ENCODE measurements at regions not wholly inside any gene's neighbourhood (a gene's known extent, or its start where the extent isn't known, plus 50 kb on each side); places are given as distances from the start of the nearest gene placed in this dataset.
"Not testable (repeated sequence)": the region's sequence is repeated elsewhere in the genome, so short reads cannot be mapped to it uniquely, and the experiment has no call there.

DNA sequence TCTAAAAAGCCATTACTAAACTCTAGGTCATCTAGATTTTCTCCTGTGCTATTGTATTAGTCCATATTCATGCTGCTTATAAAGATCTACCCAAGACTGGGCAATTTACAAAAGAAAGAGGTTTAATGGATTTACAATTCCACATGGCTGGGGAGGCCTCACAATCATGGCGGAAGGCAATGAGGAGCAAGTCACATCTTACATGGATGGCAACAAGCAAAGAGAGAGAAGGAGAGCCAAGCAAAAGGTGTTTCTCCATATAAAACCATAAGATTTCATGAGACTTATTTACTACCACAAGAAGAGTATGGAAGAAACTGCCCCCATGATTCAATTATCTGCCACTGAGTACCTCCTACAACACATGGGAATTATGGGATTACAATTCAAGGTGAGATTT lies 69.6 kb upstream of the CCDC6 start:
- ATAC-seq; H3K36me3 ChIP-seq; DNase-seq; H3K27ac ChIP-seq; H3K4me3 ChIP-seq; H3K27me3 ChIP-seq; intact Hi-C loops (cut with DNase I): not testable (repeated sequence)
- H3K4me1 ChIP-seq: peaks cover 0 to 11% (median 0%) of the 10 kb centered on the region in 12 donors
- H3K9me3 ChIP-seq: peaks cover 0 to 26% (median 11%) of the 10 kb centered on the region in 12 donors
- WGBS, 4 donors: 96 to 100% (median 97%) methylated on average over 1 of the region's 1 CpG

DNA sequence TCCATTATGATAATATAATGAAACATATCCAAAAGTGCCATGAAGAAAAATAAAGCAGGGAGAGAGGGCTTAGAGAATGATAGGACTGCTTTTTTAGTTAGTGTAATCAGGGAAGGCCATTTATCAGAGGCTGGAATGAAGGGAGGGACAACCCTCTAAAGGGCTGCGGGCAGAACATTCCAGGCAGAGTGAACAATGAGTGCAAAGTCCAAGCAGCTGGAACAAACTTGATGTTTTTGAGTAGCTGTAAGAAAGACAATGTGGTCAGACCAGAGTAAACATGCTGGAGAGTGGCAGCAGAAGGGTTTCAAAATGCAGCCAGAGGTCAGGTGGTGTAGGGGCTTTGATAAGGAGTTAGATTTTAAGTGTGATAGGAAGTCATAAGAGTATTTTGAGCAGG lies 65.6 kb upstream of the CCDC6 start:
- intact Hi-C loops (cut with DNase I): no loop called here
- Histone ChIP-seq H3K9me3 (peaks cover 0 to 10% (median 2%) of the 10 kb centered on the region in 12 donors), H3K27ac (peak overlapping the region in 10 of 12 donors; percentile 2 to 66 (median 24)), H3K36me3 (no peaks in the 10 kb centered on the region), H3K27me3 (no peaks in the 10 kb centered on the region), H3K4me3 (no peak overlapping the region), H3K4me1 (peaks cover 0 to 13% (median 0%) of the 10 kb centered on the region in 12 donors)
- TF ChIP-seq POLR2A (IDR thresholded peaks at IDR 0.05): no peak
- TF ChIP-seq, protein P1, sequence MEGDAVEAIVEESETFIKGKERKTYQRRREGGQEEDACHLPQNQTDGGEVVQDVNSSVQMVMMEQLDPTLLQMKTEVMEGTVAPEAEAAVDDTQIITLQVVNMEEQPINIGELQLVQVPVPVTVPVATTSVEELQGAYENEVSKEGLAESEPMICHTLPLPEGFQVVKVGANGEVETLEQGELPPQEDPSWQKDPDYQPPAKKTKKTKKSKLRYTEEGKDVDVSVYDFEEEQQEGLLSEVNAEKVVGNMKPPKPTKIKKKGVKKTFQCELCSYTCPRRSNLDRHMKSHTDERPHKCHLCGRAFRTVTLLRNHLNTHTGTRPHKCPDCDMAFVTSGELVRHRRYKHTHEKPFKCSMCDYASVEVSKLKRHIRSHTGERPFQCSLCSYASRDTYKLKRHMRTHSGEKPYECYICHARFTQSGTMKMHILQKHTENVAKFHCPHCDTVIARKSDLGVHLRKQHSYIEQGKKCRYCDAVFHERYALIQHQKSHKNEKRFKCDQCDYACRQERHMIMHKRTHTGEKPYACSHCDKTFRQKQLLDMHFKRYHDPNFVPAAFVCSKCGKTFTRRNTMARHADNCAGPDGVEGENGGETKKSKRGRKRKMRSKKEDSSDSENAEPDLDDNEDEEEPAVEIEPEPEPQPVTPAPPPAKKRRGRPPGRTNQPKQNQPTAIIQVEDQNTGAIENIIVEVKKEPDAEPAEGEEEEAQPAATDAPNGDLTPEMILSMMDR (IDR thresholded peaks at IDR 0.05): no peak
- DNase-seq: no peak
- WGBS, 4 donors: 2 to 12% (median 9%) methylated on average over 1 of the region's 1 CpG
- peak; percentile 74 to 91 (median 82) for ATAC-seq

DNA sequence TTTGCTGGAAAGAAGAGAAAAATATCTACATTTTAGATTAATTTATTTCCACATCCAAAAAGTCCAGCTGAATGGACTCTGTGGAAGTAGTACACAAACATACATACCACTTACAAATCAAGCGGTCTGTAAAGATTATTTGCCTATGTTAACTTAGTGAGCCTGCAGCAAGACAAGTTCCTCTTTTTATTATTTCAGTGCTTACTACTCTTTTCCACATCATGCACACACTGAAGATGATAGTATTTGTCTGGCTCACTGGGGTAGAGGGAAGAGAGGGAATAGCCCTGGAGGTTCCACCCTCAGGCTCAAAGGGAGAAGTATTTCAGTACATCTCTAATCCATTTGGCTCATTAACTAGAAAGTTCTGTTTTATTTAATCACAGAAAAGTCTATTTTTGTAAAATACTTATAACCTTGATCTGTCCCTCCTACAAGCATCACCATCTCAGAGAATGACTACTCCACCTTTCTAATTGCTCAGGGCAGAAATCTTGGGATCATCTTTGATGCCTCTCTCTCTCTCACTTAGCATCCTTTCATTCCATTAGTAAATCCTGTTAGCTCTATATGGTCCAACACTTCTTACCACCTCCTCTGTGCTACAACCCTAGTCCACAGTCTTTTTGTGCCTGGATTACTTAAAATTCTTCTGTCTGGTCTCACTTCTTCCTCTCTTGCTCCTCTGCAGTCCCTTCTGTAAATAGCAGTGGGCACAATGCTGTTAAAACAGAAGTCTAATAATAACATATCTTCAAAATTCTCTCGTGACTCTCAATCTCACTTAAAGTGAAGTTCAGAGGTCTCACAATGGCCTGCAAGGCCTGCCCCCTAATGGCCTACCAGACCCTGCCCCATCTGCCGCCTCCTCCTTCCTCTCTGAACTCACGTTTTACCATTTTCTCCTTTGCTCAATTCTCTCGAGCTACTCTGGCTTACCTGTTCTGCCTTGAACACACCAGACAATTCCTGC lies 64.3 kb upstream of the CCDC6 start:
- ATAC-seq: peak in 2 of 4 donors; percentile 13 to 15

DNA sequence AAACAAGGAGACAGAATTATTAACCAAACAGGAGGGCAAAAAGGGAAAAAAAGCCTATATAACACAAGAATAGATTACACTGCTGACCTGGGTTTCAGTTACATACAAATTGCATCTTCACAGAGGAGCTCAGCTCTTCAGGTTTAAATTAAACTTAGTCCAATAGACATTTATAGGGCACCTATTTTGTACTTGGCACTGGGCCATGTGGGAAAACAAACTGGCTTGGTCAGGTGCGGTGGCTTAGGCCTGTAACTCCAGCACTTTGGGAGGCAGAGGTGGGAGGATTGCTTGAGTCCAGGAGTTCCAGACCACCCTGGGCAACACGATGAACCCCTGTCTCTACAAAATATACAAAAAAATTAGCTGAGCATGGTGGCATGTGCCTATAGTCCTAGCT lies 62.3 kb upstream of the CCDC6 start:
- 80 to 88% (median 87%) methylated on average over 2 of the region's 2 CpGs for WGBS, 4 donors

More for the DNA sequence above, 64.3 kb upstream of the CCDC6 start:
- Histone ChIP-seq H3K4me3 (no peak overlapping the region), H3K9me3 (no peaks in the 10 kb centered on the region), H3K36me3 (no peaks in the 10 kb centered on the region), H3K4me1 (peaks cover 0 to 13% (median 0%) of the 10 kb centered on the region in 12 donors), H3K27me3 (no peaks in the 10 kb centered on the region), H3K27ac (peak overlapping the region in 6 of 12 donors; percentile 2 to 66 (median 38))
- WGBS, 4 donors: 62 to 68% (median 66%) methylated on average over 5 of the region's 5 CpGs
- TF ChIP-seq POLR2A (IDR thresholded peaks at IDR 0.05): no peak
- TF ChIP-seq, protein P1 (IDR thresholded peaks at IDR 0.05): no peak
- DNase-seq: no peak
- intact Hi-C loops (cut with DNase I): no loop called here

More for the DNA sequence above, 62.3 kb upstream of the CCDC6 start:
- DNase-seq: no peak
- TF ChIP-seq, protein P1 (IDR thresholded peaks at IDR 0.05): no peak
- no peak for TF ChIP-seq POLR2A (IDR thresholded peaks at IDR 0.05)
- H3K27ac ChIP-seq: no peak overlapping the region
- no peak overlapping the region for H3K4me3 ChIP-seq
- H3K9me3 ChIP-seq: no peaks in the 10 kb centered on the region
- intact Hi-C loops (cut with DNase I): loop anchor here in 1 of 10 donors (10.0 kb wide), 1 partner anchor 56 kb away; no protein-coding TSS in a partner anchor
- H3K36me3 ChIP-seq: no peaks in the 10 kb centered on the region
- H3K4me1 ChIP-seq: peaks cover 0 to 13% (median 0%) of the 10 kb centered on the region in 12 donors
- ATAC-seq: no peak
- no peaks in the 10 kb centered on the region for H3K27me3 ChIP-seq
